GM23248 (cell line): ENCODE measurements at regions not wholly inside any gene's neighbourhood (a gene's known extent, or its start where the extent isn't known, plus 50 kb on each side); places are given as distances from the start of the nearest gene placed in this dataset.

Source experiments
- DNase-seq: peaks from one replicate; pipeline ENCODE4 v3.0.0-alpha.2; 2015
- H2AFZ ChIP-seq: fragments of 200-600 bp; sonication (generic); 2 replicates; pipeline ENCODE4 v1.6.1; 2016; ENCODE audit warnings: antibody characterized with exemption
- H3F3A ChIP-seq: fragments of 200-600 bp; sonication (generic); 2 replicates; pipeline ENCODE4 v1.6.1; 2016; ENCODE audit warnings: mild to moderate bottlenecking, antibody characterized with exemption, mixed run types; ENCODE audit not compliant: insufficient read depth
- H3K27ac ChIP-seq: fragments of 200-600 bp; sonication (generic); 2 replicates; pipeline ENCODE4 v1.5.1; 2016; ENCODE audit warnings: mild to moderate bottlenecking
- H3K27me3 ChIP-seq: fragments of 200-600 bp; sonication (generic); replicated peaks from 2 replicates; pipeline ENCODE4 v1.6.1; 2016; ENCODE audit warnings: mild to moderate bottlenecking; ENCODE audit not compliant: insufficient read depth
- H3K36me3 ChIP-seq: fragments of 200-600 bp; sonication (generic); 2 replicates; pipeline ENCODE4 v1.6.1; 2016; ENCODE audit warnings: low read depth, mild to moderate bottlenecking
- H3K4me1 ChIP-seq: fragments of 200-600 bp; sonication (generic); 2 replicates; pipeline ENCODE4 v1.6.1; 2016; ENCODE audit warnings: mild to moderate bottlenecking; ENCODE audit not compliant: insufficient read depth
- H3K4me2 ChIP-seq: fragments of 200-600 bp; sonication (generic); one replicate; pipeline ENCODE4 v1.6.1; 2016; ENCODE audit warnings: mild to moderate bottlenecking; ENCODE audit not compliant: unreplicated experiment
- H3K4me3 ChIP-seq: fragments of 200-600 bp; sonication (generic); 2 replicates; pipeline ENCODE4 v1.5.1; 2016; ENCODE audit warnings: mild to moderate bottlenecking
- H3K79me2 ChIP-seq: fragments of 200-600 bp; sonication (generic); 2 replicates; pipeline ENCODE4 v1.6.1; 2016; ENCODE audit warnings: mild to moderate bottlenecking; ENCODE audit not compliant: insufficient read depth
- H3K9ac ChIP-seq: fragments of 200-600 bp; sonication (generic); 2 replicates; pipeline ENCODE4 v1.6.1; 2016; ENCODE audit warnings: mild to moderate bottlenecking
- H3K9me2 ChIP-seq: fragments of 200-600 bp; sonication (generic); 2 replicates; pipeline ENCODE4 v1.6.1; 2016; ENCODE audit warnings: mixed run types, mild to moderate bottlenecking, moderate library complexity; ENCODE audit not compliant: insufficient read depth
- H3K9me3 ChIP-seq: fragments of 200-600 bp; sonication (generic); one replicate; pipeline ENCODE4 v1.6.1; 2017; ENCODE audit warnings: low read depth
- H4K20me1 ChIP-seq: fragments of 200-600 bp; sonication (generic); 2 replicates; pipeline ENCODE4 v1.6.0; 2016; ENCODE audit not compliant: insufficient read depth
- EZH2 ChIP-seq: fragments of 200-600 bp; sonication (generic); IDR thresholded peaks from 2 replicates; pipeline ENCODE4 v1.6.1; 2018; ENCODE audit warnings: antibody characterized with exemption, mild to moderate bottlenecking; ENCODE audit not compliant: insufficient read depth, poor library complexity, severe bottlenecking
- EZH2phosphoT487 ChIP-seq: fragments of 200-600 bp; sonication (generic); IDR thresholded peaks from 2 replicates; pipeline ENCODE4 v1.6.1; 2018; ENCODE audit warnings: antibody characterized with exemption, moderate library complexity, mild to moderate bottlenecking, low read depth; ENCODE audit not compliant: insufficient read depth
- WGBS, 2 experiments: methylation state at CpG; one replicate each; pipeline ENCODE4 v1.1.6; 2015 to 2017; ENCODE audit warnings: low lambda C conversion rate in 2 of 2, low coverage in 1 of 2; ENCODE audit errors: missing lambda C conversion rate in 2 of 2; 5-methylcytosine and 5-hydroxymethylcytosine counted together
- in situ Hi-C: fragments of 300-500 bp; cut with MboI; formaldehyde crosslinking; loops from 2 replicates; pipeline ENCODE4 v1.15.0; 2020

DNA sequence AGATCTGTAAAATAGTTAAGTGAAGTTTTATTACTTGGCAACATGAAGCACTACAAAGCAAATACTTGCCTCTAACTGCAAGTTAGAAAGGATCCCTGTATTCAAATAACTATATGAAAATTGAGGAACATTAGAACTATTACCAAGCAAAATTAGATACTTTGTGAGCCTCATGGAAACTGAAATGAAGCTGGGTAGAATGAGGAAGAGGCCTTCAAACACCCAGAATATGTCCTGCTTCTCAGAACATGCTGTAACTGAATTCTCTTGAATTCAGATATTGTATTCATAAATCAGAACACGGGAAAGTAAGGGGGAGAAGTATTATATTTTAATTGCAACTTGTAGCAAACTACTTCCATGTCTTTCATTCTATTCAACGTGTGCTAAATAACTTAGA is 947.9 kb downstream of the PCDH17 start:
- Histone ChIP-seq H3K9me2 (no peaks in the 10 kb centered on the region), H3K27ac (no peak overlapping the region), H3K9ac (no peak overlapping the region), H3K4me1 (no peaks in the 10 kb centered on the region), H3F3A (no peaks in the 10 kb centered on the region), H2AFZ (no peak overlapping the region), H3K36me3 (no peaks in the 10 kb centered on the region), H3K4me2 (no peak overlapping the region), H3K4me3 (no peak overlapping the region), H3K27me3 (no peaks in the 10 kb centered on the region), H4K20me1 (no peaks in the 10 kb centered on the region), H3K79me2 (no peaks in the 10 kb centered on the region), H3K9me3 (no peaks in the 10 kb centered on the region)
- no peak for DNase-seq
- WGBS, 2 experiments = 3 to 7% methylated on average over 2 of the region's 2 CpGs
- no peak for TF ChIP-seq EZH2phosphoT487
- no peak for TF ChIP-seq EZH2
- in situ Hi-C loops = no loop called here

DNA sequence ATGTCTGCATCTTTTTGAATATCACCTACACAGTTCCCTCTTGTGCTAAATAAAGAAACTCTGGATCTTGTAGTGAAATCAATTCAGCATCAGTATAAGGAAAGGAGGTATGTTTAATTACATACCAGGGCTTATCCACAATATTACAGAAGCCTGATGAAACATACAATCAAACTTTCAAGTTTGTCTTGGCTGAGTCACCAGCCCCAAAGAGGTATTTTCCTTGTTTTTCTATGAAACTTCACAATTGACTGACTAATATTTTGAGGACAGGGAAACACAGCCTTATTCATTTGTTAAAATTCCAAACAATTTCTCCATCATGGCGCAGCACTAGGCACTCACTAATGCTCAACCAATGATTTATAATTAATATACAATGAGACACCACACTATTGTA is 952.4 kb downstream of the PCDH17 start:
- H3K27me3 ChIP-seq = no peaks in the 10 kb centered on the region
- H3K36me3 ChIP-seq = no peaks in the 10 kb centered on the region
- H3K79me2 ChIP-seq = no peaks in the 10 kb centered on the region
- in situ Hi-C loops = no loop called here
- H3K27ac ChIP-seq = no peak overlapping the region
- no peak overlapping the region for H3K9ac ChIP-seq
- H4K20me1 ChIP-seq = no peaks in the 10 kb centered on the region
- WGBS, 2 experiments = 38 to 41% methylated on average over 1 of the region's 1 CpG
- H3K4me3 ChIP-seq = no peak overlapping the region
- no peak overlapping the region for H2AFZ ChIP-seq
- no peak for DNase-seq
- no peak for TF ChIP-seq EZH2
- TF ChIP-seq EZH2phosphoT487 = no peak
- no peaks in the 10 kb centered on the region for H3F3A ChIP-seq
- no peak overlapping the region for H3K4me2 ChIP-seq
- no peaks in the 10 kb centered on the region for H3K4me1 ChIP-seq
- H3K9me2 ChIP-seq = no peaks in the 10 kb centered on the region
- H3K9me3 ChIP-seq = no peaks in the 10 kb centered on the region

DNA sequence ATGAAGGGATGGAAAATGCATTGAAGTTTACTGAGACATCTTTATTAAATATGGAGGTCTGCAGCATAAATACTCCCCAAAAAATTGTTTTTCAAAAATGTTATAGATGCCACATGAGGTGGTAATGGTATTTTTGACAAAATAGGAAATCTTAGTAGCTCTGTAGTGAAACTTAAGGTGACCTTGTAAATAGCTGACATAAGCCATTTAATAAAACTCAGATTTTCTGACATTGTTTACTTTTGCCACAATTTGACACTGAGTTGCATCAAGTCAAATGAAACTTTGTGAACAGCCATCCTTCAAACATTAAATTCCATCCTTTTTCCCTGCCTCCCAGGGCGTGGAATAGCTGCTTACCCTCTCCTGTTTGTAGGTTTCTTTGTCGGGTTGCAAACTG is 953.1 kb downstream of the PCDH17 start:
- H3K27me3 ChIP-seq = no peaks in the 10 kb centered on the region
- H3K4me3 ChIP-seq = no peak overlapping the region
- H3K27ac ChIP-seq = no peak overlapping the region
- H3K9me3 ChIP-seq = no peaks in the 10 kb centered on the region
- no peaks in the 10 kb centered on the region for H3K79me2 ChIP-seq
- no peak for DNase-seq
- H4K20me1 ChIP-seq = no peaks in the 10 kb centered on the region
- no peaks in the 10 kb centered on the region for H3K9me2 ChIP-seq
- in situ Hi-C loops = no loop called here
- no peak overlapping the region for H3K4me2 ChIP-seq
- H2AFZ ChIP-seq = no peak overlapping the region
- TF ChIP-seq EZH2 (no peak), EZH2phosphoT487 (no peak)
- 2% methylated on average over 2 of the region's 2 CpGs for WGBS, 2 experiments
- no peaks in the 10 kb centered on the region for H3F3A ChIP-seq
- H3K4me1 ChIP-seq = no peaks in the 10 kb centered on the region
- H3K9ac ChIP-seq = no peak overlapping the region
- H3K36me3 ChIP-seq = no peaks in the 10 kb centered on the region

DNA sequence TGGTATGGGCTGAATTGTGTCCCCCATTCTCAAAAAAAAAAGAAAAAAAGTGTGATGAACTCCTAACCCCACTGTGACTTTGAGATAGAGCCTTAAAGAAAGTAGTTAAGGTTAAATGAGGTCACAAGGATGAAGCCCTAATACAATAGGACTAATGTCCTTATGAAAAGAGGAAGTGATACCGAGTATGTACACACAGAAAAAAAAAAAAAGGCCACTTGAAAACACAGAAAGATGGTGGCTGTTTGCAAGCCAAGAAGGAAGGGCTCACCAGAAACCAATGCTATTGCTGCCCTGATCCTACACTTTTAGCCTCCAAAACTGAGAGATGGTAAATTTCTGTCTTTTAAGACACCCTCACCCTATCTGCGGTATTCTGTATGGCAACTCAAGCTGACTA is 955.6 kb downstream of the PCDH17 start:
- Histone ChIP-seq H3K36me3 (no peaks in the 10 kb centered on the region), H3K9me3 (no peaks in the 10 kb centered on the region), H3K4me2 (no peak overlapping the region), H3K4me1 (no peaks in the 10 kb centered on the region), H3K9ac (no peak overlapping the region), H3F3A (no peaks in the 10 kb centered on the region), H3K27ac (no peak overlapping the region), H3K9me2 (no peaks in the 10 kb centered on the region), H3K4me3 (no peak overlapping the region), H4K20me1 (no peaks in the 10 kb centered on the region), H3K79me2 (no peaks in the 10 kb centered on the region), H3K27me3 (no peaks in the 10 kb centered on the region), H2AFZ (no peak overlapping the region)
- no peak for DNase-seq
- 23 to 31% methylated on average over 2 of the region's 2 CpGs for WGBS, 2 experiments
- in situ Hi-C loops = no loop called here
- TF ChIP-seq EZH2 (no peak), EZH2phosphoT487 (no peak)

DNA sequence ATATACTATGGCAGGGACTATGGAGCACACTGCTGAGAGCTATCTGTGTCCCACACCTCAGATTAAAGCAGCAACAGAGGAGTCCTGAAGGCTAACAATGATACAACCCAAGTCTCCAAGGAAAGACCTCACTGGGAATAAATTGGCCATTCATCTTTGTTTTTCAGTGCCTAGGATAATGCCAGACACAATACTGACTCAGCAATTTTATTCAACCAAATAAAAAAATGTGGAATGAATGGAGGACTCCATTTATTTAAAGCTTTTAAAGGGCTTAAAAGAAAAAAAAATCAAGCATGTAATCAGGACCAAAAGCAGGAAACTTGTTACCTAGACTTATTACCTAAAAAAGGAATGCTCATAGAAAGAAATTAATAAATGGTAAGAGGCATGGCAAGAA is 960.5 kb downstream of the PCDH17 start:
- H3K9me2 ChIP-seq = no peaks in the 10 kb centered on the region

More for the DNA sequence above, 960.5 kb downstream of the PCDH17 start:
- in situ Hi-C loops = no loop called here
- Histone ChIP-seq H3K36me3 (no peaks in the 10 kb centered on the region), H3K9ac (no peak overlapping the region), H3K27ac (no peak overlapping the region), H3K79me2 (no peaks in the 10 kb centered on the region), H4K20me1 (no peaks in the 10 kb centered on the region), H3F3A (no peaks in the 10 kb centered on the region), H2AFZ (no peak overlapping the region), H3K27me3 (no peaks in the 10 kb centered on the region), H3K9me3 (no peaks in the 10 kb centered on the region), H3K4me1 (no peaks in the 10 kb centered on the region), H3K4me3 (no peak overlapping the region), H3K4me2 (no peak overlapping the region)
- DNase-seq = no peak
- TF ChIP-seq EZH2phosphoT487 (no peak), EZH2 (no peak)
